GM21786 (cell line): ENCODE measurements at regions not wholly inside any gene's neighbourhood (a gene's known extent, or its start where the extent isn't known, plus 50 kb on each side); places are given as distances from the start of the nearest gene placed in this dataset.

ENCODE experiments used
- ATAC-seq: cut with Tn5 transposase; IDR thresholded peaks from one replicate; pipeline ENCODE4 v1.9.1; 2021; ENCODE audit not compliant: unreplicated experiment

DNA sequence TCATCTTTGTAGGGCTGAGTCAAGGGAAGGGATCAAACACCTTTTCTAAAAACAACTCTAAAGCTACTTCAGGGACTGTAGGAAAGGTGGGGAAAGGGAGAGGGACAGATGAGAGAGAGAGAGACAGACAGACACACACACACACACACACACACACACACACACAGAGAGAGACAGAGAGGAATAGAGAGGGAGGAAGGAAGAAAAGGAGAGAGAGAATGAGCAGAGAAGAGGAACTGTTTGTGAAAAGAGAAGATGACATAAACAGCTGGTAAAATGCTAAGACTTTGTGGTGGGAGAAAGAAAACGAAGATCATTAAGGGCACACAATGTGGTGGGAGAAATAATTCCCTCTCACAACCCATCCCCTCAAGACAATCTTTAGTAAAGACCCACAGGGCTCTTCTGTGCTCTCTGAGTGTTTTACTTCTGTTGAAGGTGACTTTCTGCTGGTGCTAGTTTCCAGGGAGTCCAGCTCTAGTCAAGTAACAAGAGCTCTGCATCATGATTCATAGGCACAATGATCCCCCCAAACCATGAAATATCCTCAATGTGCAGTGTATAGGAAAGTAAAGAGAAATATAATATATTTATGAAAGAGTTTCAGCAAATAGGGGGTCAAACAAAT is 77.2 kb upstream of the STK17B start:
- ATAC-seq, result no peak

GRCh38 chr2:196249171-196249570 is 77.8 kb upstream of the STK17B start:
- no peak for ATAC-seq

GRCh38 chr2:196249860-196250259 is 78.5 kb upstream of the STK17B start:
- ATAC-seq, result peak; percentile 81

GRCh38 chr2:196251132-196251531 is 79.8 kb upstream of the STK17B start:
- no peak for ATAC-seq

DNA sequence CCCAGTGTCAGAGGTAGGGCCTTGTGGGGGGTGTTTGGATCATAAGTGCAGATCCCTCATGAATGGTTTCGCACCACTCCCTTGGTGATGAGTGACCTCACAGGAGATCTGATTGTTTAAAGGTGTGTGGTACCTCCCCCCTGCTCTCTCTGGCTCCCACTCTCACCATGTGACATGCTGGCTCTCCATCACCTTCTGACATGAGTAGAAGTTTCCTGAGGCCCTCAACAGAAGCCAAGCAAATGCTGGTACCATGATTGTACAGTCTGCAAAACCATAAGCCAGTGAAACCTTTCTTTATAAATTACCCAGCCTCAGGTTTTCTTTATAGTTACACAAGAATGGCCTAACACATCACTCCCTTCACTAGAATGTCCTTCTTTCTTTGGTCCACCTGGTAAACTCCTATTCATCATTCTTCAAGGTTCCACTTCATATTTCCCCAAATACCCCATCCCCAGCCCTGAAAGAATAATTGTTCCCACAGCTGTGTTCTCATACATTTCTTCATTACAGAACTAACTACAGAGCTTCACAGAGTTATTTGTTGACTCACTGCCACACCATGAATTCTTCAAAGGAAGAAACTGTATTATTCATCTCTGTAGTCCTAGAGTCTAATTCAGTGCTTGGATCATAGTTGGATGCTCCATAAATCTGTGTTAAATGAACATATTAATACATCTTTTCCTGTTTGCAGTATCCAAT is 81.2 kb upstream of the STK17B start:
- ATAC-seq, result no peak

- no peak for ATAC-seq
These were observed 81.7 kb upstream of the STK17B start for GRCh38 chr2:196253116-196253480.

- ATAC-seq, result peak; percentile 44
These were observed 85.2 kb upstream of the STK17B start for GRCh38 chr2:196256585-196256984.

GRCh38 chr2:196257086-196257485 is 85.7 kb upstream of the STK17B start:
- no peak for ATAC-seq

DNA sequence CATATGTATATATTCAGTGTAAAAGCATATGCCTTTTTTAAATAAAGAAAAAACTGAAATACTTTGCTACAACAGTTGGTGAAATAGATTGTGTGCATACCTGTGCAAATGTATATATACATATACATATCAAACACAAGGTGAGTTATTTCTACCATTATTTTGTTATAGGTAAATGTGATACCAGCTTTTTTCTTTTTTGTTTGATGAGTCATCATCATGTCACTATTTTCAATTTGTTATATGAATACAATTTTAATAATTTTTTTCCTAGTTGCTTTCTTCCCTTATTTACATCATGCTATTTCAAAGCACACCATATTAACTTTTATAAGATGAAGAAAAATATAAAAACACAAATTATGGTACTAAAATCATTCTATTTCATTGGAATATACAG is 87.0 kb upstream of the STK17B start:
- ATAC-seq, result no peak

DNA sequence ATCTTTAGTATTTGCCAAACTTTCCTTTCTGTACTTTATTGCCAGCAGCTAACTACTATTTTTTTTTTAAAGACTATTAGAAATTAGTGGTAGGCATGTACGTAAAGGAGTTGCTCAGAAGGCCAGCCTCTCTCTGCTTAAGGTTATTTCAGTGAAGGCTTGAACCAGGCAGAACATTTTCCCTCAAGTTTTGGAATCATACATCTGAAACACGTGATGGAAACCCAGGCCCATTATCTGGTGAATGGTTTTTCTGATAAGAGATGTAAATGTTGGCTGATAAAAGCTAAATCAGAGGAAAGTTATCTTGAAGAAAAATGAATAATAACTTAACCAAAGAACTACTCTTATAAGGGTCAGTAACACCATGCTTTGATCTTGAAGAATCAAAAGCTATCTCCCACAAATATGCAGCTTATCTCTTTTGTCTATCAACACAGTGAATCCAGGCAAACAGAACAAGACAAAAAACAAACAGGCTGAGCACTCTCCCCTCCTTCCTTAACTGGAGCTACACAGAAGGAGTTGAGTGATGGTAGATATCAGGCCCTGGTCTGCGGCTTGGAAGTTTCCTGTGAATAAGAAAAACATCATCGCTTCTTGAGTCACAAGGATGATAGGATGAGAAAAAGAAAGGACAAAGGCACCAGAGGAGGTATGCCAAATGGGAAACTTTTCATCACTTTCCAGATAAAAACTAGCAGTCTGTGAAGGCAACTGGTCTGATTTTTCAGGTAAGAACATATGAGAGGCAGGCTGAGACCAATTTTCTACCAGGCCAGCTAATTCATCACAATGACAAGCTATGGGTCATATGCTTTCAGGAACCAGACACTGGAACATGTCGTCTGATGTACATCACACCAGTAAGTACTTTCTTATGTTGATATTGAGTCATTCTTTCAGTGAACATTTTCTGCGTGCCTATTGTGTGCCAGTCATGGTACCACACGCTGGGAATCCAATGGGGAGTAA is 88.4 kb upstream of the STK17B start:
- ATAC-seq, result peak; percentile 26

DNA sequence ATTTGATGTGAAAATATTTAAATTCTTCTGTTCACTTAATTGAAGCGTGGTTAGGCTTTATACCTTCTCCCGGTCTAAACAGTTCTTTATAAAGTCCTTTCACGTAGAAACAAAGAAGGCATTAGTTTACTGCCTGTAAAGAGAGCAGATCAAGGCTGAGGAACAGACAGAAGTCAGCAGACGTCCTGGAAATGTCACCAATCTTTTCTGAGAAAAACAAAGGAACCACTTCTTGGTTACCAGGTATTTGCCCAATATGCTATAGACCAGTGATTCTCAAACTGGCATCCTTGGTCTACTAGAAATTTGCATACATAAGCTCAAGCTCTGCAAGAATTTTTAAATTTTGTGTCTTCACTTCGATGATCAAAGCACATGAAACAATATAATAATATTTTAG is 89.2 kb upstream of the STK17B start:
- ATAC-seq, result no peak

- no peak for ATAC-seq
These were observed 91.2 kb upstream of the STK17B start for GRCh38 chr2:196262606-196263005.

GRCh38 chr2:196263181-196263747 is 91.9 kb upstream of the STK17B start:
- ATAC-seq, result peak; percentile 94

GRCh38 chr2:196266351-196266750 is 95.0 kb upstream of the STK17B start:
- ATAC-seq, result no peak

GRCh38 chr2:196266855-196267254 is 95.5 kb upstream of the STK17B start:
- no peak for ATAC-seq

- no peak for ATAC-seq
These were observed 96.6 kb upstream of the STK17B start for GRCh38 chr2:196268025-196268424.

GRCh38 chr2:196268538-196269338 is 97.4 kb upstream of the STK17B start:
- ATAC-seq, result peak; percentile 43

GRCh38 chr2:196271795-196272194 is 100.4 kb upstream of the STK17B start:
- ATAC-seq, result no peak

DNA sequence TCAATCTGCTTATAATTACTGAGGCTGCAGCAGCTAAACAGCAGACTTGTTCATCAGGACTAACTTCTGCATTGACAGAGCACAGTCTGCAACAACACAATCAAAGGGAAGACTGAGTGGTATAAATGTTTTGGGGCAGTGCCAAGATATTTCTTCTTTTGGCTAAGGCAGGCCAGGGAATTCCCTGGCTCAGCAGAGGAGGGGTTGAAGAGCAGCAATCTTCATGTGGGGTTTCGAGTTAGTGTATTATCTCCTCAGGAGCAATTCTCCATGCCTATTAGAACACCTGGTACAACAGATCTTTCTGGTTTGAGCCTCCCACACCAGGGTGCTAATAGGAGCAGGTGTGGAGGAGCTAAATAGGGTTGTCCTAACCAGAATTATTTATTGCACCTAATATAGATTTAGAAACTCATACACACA is 103.0 kb upstream of the STK17B start:
- ATAC-seq, result peak; percentile 54

DNA sequence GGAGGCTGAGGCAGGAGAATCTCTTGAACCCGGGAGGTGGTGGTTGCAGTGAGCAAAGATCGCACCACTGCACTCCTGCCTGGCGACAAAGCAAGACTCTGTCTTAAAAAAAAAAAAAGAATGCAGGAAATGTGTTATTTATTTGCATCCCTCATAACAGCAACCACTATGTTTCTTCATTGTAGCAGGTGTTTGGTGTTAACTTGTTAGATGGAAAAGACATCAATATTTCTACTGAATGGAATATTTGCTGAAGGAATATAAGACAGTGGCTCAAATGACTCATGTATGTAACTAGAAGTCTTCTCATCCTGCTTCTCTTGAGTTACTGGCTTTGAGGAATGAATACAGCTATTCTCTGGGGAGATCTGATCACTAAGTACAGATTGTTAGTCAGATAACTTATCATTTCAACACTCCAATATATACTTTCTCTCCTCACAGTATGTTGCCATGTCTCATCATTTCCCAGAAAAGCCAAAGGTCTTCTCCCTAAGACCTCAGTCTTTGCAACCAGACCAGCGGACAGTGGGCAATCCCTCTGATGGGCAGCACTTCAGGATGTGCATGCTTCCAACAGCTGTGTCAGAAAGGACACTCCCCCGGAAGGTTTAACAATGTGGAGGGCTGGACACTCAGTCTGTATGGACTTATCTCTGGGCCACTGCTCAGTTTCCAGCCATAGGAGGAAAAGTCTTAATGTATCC is 104.4 kb upstream of the STK17B start:
- peak; percentile 26 for ATAC-seq
